SK-N-SH treated with all-trans-retinoic acid at 6 μM for 48 hours (cell line): ENCODE measurements at regions not wholly inside any gene's neighbourhood (a gene's known extent, or its start where the extent isn't known, plus 50 kb on each side); places are given as distances from the start of the nearest gene placed in this dataset.

ENCODE experiments used
- ARNTL ChIP-seq: fragments of 450-650 bp; formaldehyde crosslinking; IDR thresholded peaks from 2 replicates; pipeline ENCODE4 v1.5.0; 2020; ENCODE audit warnings: low read depth, mild to moderate bottlenecking, moderate library complexity, borderline replicate concordance
- BACH2 ChIP-seq: fragments of 250-450 bp; sonication (Bioruptor Pico); IDR thresholded peaks from 2 replicates; pipeline ENCODE4 v1.9.0; 2021; ENCODE audit warnings: mild to moderate bottlenecking, borderline replicate concordance
- ISL1 ChIP-seq: fragments of 250-450 bp; sonication (Bioruptor Pico); IDR thresholded peaks from 2 replicates; pipeline ENCODE4 v2.1.2; 2022; ENCODE audit warnings: mild to moderate bottlenecking, moderate library complexity
- PPARA ChIP-seq: fragments of 250-450 bp; sonication (Bioruptor Pico); IDR thresholded peaks from 2 replicates; pipeline ENCODE4 v1.5.0; 2020; ENCODE audit warnings: mild to moderate bottlenecking, borderline replicate concordance
- SNAI2 ChIP-seq: fragments of 250-450 bp; sonication (Bioruptor Pico); IDR thresholded peaks from 2 replicates; pipeline ENCODE4 v1.5.0; 2020; ENCODE audit warnings: mild to moderate bottlenecking, moderate library complexity
- TOX ChIP-seq: fragments of 250-450 bp; sonication (Bioruptor Pico); IDR thresholded peaks from 2 replicates; pipeline ENCODE4 v1.8.0; 2021; ENCODE audit warnings: mild to moderate bottlenecking, moderate library complexity, borderline replicate concordance
- ZNF565 ChIP-seq: fragments of 450-650 bp; formaldehyde crosslinking; conservative IDR thresholded peaks from 2 replicates; pipeline ENCODE4 v1.5.0; 2020; ENCODE audit warnings: low read depth, mild to moderate bottlenecking, moderate library complexity
- TF ChIP-seq, protein P1 (sequence below): fragments of 250-450 bp; sonication (Bioruptor Pico); IDR thresholded peaks from 2 replicates; pipeline ENCODE4 v1.8.0; 2020; ENCODE audit warnings: mild to moderate bottlenecking, moderate library complexity, borderline replicate concordance
- TF ChIP-seq, protein P2 (sequence below): fragments of 250-450 bp; sonication (Bioruptor Pico); IDR thresholded peaks from 2 replicates; pipeline ENCODE4 v1.5.0; 2020; ENCODE audit warnings: mild to moderate bottlenecking, moderate library complexity
- TF ChIP-seq, protein P3 (sequence below): fragments of 250-450 bp; sonication (Bioruptor Pico); IDR thresholded peaks from 2 replicates; pipeline ENCODE4 v1.5.1; 2020; ENCODE audit warnings: low read depth, mild to moderate bottlenecking, moderate library complexity

DNA sequence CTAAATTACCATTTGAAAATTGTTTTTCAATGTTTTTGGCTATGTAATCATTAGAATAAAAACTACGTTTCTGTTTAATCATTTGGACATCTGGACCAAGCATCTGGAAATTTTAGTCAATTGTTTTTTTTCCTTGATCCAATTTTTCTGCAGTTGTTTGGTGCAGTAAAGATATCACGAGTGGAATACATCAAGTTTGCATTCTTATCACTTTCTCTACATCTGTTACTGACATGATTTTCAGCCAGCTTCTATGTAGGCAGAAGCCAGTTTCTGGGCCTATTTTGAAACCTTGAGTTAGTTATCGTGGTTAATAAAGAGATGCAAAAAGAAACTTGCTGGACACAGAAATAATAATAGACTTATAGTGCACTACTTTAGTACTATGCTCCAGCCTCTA lies 277.9 kb upstream of the ADAMTS5 start:
- TF ChIP-seq ZNF565 (CRISPR knock-in tag), result no peak
- TF ChIP-seq, protein P1, sequence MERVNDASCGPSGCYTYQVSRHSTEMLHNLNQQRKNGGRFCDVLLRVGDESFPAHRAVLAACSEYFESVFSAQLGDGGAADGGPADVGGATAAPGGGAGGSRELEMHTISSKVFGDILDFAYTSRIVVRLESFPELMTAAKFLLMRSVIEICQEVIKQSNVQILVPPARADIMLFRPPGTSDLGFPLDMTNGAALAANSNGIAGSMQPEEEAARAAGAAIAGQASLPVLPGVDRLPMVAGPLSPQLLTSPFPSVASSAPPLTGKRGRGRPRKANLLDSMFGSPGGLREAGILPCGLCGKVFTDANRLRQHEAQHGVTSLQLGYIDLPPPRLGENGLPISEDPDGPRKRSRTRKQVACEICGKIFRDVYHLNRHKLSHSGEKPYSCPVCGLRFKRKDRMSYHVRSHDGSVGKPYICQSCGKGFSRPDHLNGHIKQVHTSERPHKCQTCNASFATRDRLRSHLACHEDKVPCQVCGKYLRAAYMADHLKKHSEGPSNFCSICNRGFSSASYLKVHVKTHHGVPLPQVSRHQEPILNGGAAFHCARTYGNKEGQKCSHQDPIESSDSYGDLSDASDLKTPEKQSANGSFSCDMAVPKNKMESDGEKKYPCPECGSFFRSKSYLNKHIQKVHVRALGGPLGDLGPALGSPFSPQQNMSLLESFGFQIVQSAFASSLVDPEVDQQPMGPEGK (CRISPR knock-in tag), result no peak
- no peak for TF ChIP-seq BACH2 (CRISPR knock-in tag)
- TF ChIP-seq SNAI2 (CRISPR knock-in tag), result no peak
- TF ChIP-seq, protein P2, sequence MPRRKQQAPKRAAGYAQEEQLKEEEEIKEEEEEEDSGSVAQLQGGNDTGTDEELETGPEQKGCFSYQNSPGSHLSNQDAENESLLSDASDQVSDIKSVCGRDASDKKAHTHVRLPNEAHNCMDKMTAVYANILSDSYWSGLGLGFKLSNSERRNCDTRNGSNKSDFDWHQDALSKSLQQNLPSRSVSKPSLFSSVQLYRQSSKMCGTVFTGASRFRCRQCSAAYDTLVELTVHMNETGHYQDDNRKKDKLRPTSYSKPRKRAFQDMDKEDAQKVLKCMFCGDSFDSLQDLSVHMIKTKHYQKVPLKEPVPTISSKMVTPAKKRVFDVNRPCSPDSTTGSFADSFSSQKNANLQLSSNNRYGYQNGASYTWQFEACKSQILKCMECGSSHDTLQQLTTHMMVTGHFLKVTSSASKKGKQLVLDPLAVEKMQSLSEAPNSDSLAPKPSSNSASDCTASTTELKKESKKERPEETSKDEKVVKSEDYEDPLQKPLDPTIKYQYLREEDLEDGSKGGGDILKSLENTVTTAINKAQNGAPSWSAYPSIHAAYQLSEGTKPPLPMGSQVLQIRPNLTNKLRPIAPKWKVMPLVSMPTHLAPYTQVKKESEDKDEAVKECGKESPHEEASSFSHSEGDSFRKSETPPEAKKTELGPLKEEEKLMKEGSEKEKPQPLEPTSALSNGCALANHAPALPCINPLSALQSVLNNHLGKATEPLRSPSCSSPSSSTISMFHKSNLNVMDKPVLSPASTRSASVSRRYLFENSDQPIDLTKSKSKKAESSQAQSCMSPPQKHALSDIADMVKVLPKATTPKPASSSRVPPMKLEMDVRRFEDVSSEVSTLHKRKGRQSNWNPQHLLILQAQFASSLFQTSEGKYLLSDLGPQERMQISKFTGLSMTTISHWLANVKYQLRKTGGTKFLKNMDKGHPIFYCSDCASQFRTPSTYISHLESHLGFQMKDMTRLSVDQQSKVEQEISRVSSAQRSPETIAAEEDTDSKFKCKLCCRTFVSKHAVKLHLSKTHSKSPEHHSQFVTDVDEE (CRISPR knock-in tag), result no peak
- TF ChIP-seq ISL1, result no peak
- TF ChIP-seq, protein P3, sequence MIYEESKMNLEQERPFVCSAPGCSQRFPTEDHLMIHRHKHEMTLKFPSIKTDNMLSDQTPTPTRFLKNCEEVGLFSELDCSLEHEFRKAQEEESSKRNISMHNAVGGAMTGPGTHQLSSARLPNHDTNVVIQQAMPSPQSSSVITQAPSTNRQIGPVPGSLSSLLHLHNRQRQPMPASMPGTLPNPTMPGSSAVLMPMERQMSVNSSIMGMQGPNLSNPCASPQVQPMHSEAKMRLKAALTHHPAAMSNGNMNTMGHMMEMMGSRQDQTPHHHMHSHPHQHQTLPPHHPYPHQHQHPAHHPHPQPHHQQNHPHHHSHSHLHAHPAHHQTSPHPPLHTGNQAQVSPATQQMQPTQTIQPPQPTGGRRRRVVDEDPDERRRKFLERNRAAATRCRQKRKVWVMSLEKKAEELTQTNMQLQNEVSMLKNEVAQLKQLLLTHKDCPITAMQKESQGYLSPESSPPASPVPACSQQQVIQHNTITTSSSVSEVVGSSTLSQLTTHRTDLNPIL (CRISPR knock-in tag), result no peak
- no peak for TF ChIP-seq TOX (CRISPR knock-in tag)
- TF ChIP-seq ARNTL (CRISPR knock-in tag), result no peak
- no peak for TF ChIP-seq PPARA
